HL-60 (cell line): ENCODE measurements at regions not wholly inside any gene's neighbourhood (a gene's known extent, or its start where the extent isn't known, plus 50 kb on each side); places are given as distances from the start of the nearest gene placed in this dataset.

ENCODE experiments used
- CTCF ChIP-seq: IDR thresholded peaks from one replicate; pipeline ENCODE4 v1.5.1; 2011; ENCODE audit warnings: low read length, control low read depth, inconsistent platforms; ENCODE audit not compliant: insufficient read depth
- POLR2AphosphoS5 ChIP-seq: IDR thresholded peaks from 2 replicates; pipeline ENCODE4 v1.6.1; 2012; ENCODE audit warnings: low read depth

- no peak for TF ChIP-seq CTCF
- TF ChIP-seq POLR2AphosphoS5, result no peak
Measured at GRCh38 chr1:30123036-30123435, 600.3 kb downstream of the MATN1 start.
